CD4-positive, alpha-beta T cell (primary cell): ENCODE measurements at regions not wholly inside any gene's neighbourhood (a gene's known extent, or its start where the extent isn't known, plus 50 kb on each side); places are given as distances from the start of the nearest gene placed in this dataset.

Experiments
- ATAC-seq: fragments of 200-7000 bp; cut with Tn5 transposase; one replicate; pipeline ENCODE4 v1.10.0; 2022; ENCODE audit warnings: mild to moderate bottlenecking; ENCODE audit not compliant: poor library complexity
- CTCF ChIA-PET: fragments of 350-600 bp; sonication (Branson Sonifier 250); formaldehyde crosslinking; loops from one replicate; lab custom pipeline; 2021; ENCODE audit warnings: antibody characterized with exemption, inconsistent platforms; lab: Charles Lee
- POLR2A ChIA-PET: fragments of 350-600 bp; sonication (Branson Sonifier 250); formaldehyde crosslinking; loops from one replicate; lab custom pipeline; 2021; ENCODE audit warnings: antibody characterized with exemption, inconsistent platforms; lab: Charles Lee
- DNase-seq, 14 experiments: peaks; one replicate each; pipeline ENCODE4 v3.0.0-alpha.2; 2013 to 2020; ENCODE audit warnings: mixed read lengths in 2 of 14
- H3K27ac ChIP-seq, 2 donors: one replicate each; pipeline versions ENCODE4 v1.5.1 to v1.7.0; 2013; ENCODE audit warnings: low read length in 2 of 2, low read depth in 1 of 2, mild to moderate bottlenecking in 1 of 2
- H3K27me3 ChIP-seq, 2 experiments: 1 replicate in 1 of 2; 2 replicates in 1 of 2; pipeline versions ENCODE4 v1.6.1 to v1.7.0; 2013; ENCODE audit warnings: low read length in 2 of 2, control low read depth in 1 of 2, mild to moderate bottlenecking in 1 of 2, moderate library complexity in 1 of 2; ENCODE audit not compliant: insufficient read depth in 2 of 2, control insufficient read depth in 1 of 2
- H3K36me3 ChIP-seq: one replicate; pipeline ENCODE4 v1.6.1; 2013; ENCODE audit warnings: low read length, control low read depth; ENCODE audit not compliant: insufficient read depth
- H3K4me1 ChIP-seq: one replicate; pipeline ENCODE4 v1.6.1; 2013; ENCODE audit warnings: low read length, control low read depth; ENCODE audit not compliant: insufficient read depth
- H3K4me3 ChIP-seq: one replicate; pipeline ENCODE4 v1.5.1; 2013; ENCODE audit warnings: mild to moderate bottlenecking, low read length, moderate library complexity
- H3K9me3 ChIP-seq, 2 experiments: 1 replicate in 1 of 2; 2 replicates in 1 of 2; pipeline versions ENCODE4 v1.6.1 to v1.7.0; 2013; ENCODE audit warnings: low read length in 2 of 2, mild to moderate bottlenecking in 2 of 2, control low read depth in 1 of 2, moderate library complexity in 1 of 2; ENCODE audit not compliant: control insufficient read depth in 1 of 2, insufficient read depth in 1 of 2
- H3K27ac Mint-ChIP-seq: one replicate; pipeline ENCODE4 v1.8.0; 2020; ENCODE audit warnings: mixed read lengths
- H3K27me3 Mint-ChIP-seq: one replicate; pipeline ENCODE4 v1.8.0; 2021; ENCODE audit warnings: mixed read lengths
- H3K36me3 Mint-ChIP-seq: one replicate; pipeline ENCODE4 v1.8.0; 2021; ENCODE audit warnings: low read depth, mixed read lengths
- H3K4me1 Mint-ChIP-seq: one replicate; pipeline ENCODE4 v1.8.0; 2021; ENCODE audit warnings: low read depth, mixed read lengths
- H3K4me3 Mint-ChIP-seq: one replicate; pipeline ENCODE4 v1.8.0; 2020; ENCODE audit warnings: mild to moderate bottlenecking, mixed read lengths
- H3K9me3 Mint-ChIP-seq: one replicate; pipeline ENCODE4 v1.8.0; 2020; ENCODE audit warnings: mixed read lengths
- CTCF ChIP-seq: fragments of 200-600 bp; IDR thresholded peaks from one replicate; pipeline ENCODE4 v1.8.0; 2022; ENCODE audit warnings: antibody characterized with exemption, mild to moderate bottlenecking
- intact Hi-C, 2 experiments: fragments of 100-400 bp; cut with DNase I in 1 of 2; cut with micrococcal nuclease in 1 of 2; formaldehyde crosslinking; loops; one replicate each; pipeline versions ENCODE4 v1.15.1 to v1.9.0; 2023 to 2025; cut with DNase I, micrococcal nuclease

- Mint-ChIP-seq H3K4me1 (no peaks in the 10 kb centered on the region), H3K4me3 (no peak overlapping the region), H3K36me3 (no peaks in the 10 kb centered on the region), H3K9me3 (no peaks in the 10 kb centered on the region), H3K27me3 (peaks cover 64% of the 10 kb centered on the region), H3K27ac (no peak overlapping the region)
- intact Hi-C loops, result no loop called here
- ATAC-seq (no peak), DNase-seq (no peak)
- Histone ChIP-seq H3K27ac (no peak overlapping the region), H3K27me3 (peaks cover 31 to 51% of the 10 kb centered on the region in 2 experiments), H3K9me3 (peaks cover 0 to 18% of the 10 kb centered on the region in 2 experiments), H3K36me3 (no peaks in the 10 kb centered on the region), H3K4me1 (no peaks in the 10 kb centered on the region), H3K4me3 (no peak overlapping the region)
- no peak for TF ChIP-seq CTCF
- ChIA-PET CTCF (no interaction called here), POLR2A (no interaction called here)
Observed at GRCh38 chr1:38289034-38289433, 242.4 kb upstream of the POU3F1 start.

- POLR2A ChIA-PET, result no interaction called here
- H3K36me3 ChIP-seq, result no peaks in the 10 kb centered on the region
- H3K4me3 ChIP-seq, result no peak overlapping the region
- Mint-ChIP-seq H3K4me1 (no peaks in the 10 kb centered on the region), H3K36me3 (no peaks in the 10 kb centered on the region), H3K27ac (no peak overlapping the region), H3K4me3 (no peak overlapping the region), H3K9me3 (no peaks in the 10 kb centered on the region), H3K27me3 (peaks cover 64% of the 10 kb centered on the region)
- no peaks in the 10 kb centered on the region for H3K4me1 ChIP-seq
- H3K27ac ChIP-seq, result no peak overlapping the region
- CTCF ChIA-PET, result no interaction called here
- ATAC-seq, result no peak
- no peak for TF ChIP-seq CTCF
- intact Hi-C loops, result no loop called here
- DNase-seq, result no peak
- H3K9me3 ChIP-seq, result peaks cover 0 to 14% of the 10 kb centered on the region in 2 experiments
- H3K27me3 ChIP-seq, result peaks cover 26 to 40% of the 10 kb centered on the region in 2 experiments
Observed at GRCh38 chr1:38287547-38287946, 241.0 kb upstream of the POU3F1 start.

- no peaks in the 10 kb centered on the region for H3K4me1 ChIP-seq
- intact Hi-C loops, result no loop called here
- no peak overlapping the region for H3K4me3 Mint-ChIP-seq
Observed at GRCh38 chr1:38287036-38287435, 240.4 kb upstream of the POU3F1 start.

More at GRCh38 chr1:38287036-38287435, 240.4 kb upstream of the POU3F1 start:
- H3K36me3 Mint-ChIP-seq, result no peaks in the 10 kb centered on the region
- no peak for DNase-seq
- POLR2A ChIA-PET, result no interaction called here
- no peaks in the 10 kb centered on the region for H3K4me1 Mint-ChIP-seq
- H3K27ac ChIP-seq, result no peak overlapping the region
- no peak for TF ChIP-seq CTCF
- H3K36me3 ChIP-seq, result no peaks in the 10 kb centered on the region
- H3K4me3 ChIP-seq, result no peak overlapping the region
- ATAC-seq, result no peak
- H3K27me3 ChIP-seq, result peaks cover 24 to 39% of the 10 kb centered on the region in 2 experiments
- no peak overlapping the region for H3K27ac Mint-ChIP-seq
- CTCF ChIA-PET, result no interaction called here
- peaks cover 63% of the 10 kb centered on the region for H3K27me3 Mint-ChIP-seq
- no peaks in the 10 kb centered on the region for H3K9me3 Mint-ChIP-seq
- H3K9me3 ChIP-seq, result peaks cover 0 to 8% of the 10 kb centered on the region in 2 experiments
